HG03469 (cell line): ENCODE measurements at regions not wholly inside any gene's neighbourhood (a gene's known extent, or its start where the extent isn't known, plus 50 kb on each side); places are given as distances from the start of the nearest gene placed in this dataset.
"Not testable (repeated sequence)": the region's sequence is repeated elsewhere in the genome, so short reads cannot be mapped to it uniquely, and the experiment has no call there.

Source experiments
- ATAC-seq: cut with Tn5 transposase; IDR thresholded peaks from one replicate; pipeline ENCODE4 v1.9.1; 2021; ENCODE audit warnings: mild to moderate bottlenecking, moderate library complexity, moderate number of reproducible peaks; ENCODE audit not compliant: unreplicated experiment

DNA sequence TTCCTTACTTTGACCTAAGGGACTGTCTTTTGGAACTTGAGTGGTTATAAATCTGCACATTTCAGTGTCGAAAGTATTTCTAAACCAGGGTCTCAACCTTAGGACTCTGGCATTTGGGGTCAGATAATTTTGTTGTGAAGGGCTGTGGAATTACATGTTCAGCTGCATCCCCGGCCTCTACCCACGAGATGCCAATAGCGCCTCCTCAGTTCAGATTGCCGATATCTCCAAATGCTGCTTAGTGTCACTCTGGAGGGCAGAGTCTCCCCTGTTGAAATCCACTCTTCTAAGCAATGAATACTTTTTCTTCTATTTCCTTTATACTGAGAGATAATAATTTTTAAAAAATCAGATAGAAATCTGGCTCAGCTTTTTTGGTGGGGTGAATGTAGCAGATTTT is 379.4 kb upstream of the RGS6 start:
- no peak for ATAC-seq

DNA sequence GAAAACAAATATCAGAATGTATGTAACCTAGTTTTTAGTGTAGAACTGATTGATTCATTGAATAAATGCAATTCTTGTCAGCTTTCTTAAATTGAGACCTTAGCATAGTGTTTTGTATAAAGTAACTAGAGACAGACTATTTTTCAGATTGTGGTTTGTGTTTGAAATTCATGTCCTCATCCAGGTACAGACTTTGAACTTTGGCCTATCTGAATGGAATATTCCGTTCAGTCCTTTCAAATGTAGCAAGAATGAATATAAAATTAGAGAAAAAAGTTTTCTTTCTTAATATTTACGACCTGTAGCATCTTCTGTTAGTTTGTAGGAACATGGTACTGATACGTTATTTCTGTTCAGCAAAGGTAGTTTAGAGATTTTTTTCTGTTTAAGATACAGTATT is 378.4 kb upstream of the RGS6 start:
- ATAC-seq = no peak

DNA sequence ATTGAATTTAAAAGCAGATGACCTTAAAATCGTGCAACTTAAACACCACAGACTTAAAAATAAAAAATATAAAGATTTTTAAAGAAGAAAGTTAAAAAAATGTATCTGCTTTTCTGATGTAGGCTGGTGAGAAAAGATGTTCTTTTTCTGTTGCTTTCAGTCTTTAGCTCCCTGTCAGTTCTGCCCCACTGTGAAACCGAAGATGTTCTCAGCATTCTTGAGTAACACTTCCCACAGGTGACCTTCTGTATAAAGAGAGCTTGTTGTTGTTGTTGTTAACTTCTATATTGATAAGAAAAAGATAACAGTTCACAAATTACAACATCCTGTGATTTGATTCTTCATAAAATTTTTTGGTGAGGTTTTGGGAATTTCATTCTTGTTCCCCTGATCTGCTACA is 377.9 kb upstream of the RGS6 start:
- ATAC-seq = no peak

DNA sequence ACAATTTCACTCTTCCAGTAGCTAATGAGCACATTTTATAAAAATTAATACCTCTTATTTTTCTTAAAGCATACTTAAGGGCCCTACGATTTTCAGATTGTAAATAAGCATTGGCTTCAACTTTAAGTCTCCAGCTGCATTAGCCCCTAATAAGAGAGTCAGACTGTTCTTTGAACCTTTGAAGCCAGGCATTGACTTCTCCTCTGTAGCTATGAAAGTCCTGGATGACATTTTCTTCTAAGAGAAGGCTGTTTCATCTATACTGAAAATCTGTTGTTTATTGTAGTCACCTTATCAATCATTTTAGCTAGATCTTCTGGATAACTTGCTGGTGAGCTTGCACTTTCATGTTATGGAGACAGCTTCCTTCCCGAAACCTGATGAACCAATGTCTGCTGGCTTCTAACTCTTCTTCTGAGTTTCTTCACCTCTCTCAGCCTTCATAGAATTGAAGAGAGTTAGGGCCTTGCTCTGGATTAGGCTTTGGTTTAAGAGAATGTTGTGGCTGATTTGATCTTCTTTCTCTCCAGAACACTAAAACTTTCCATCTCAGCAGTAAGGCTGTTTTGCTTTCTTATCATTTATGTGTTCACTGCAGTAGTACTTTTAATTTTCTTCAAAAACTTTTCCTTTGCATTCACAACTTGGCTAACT is 377.1 kb upstream of the RGS6 start:
- no peak for ATAC-seq

DNA sequence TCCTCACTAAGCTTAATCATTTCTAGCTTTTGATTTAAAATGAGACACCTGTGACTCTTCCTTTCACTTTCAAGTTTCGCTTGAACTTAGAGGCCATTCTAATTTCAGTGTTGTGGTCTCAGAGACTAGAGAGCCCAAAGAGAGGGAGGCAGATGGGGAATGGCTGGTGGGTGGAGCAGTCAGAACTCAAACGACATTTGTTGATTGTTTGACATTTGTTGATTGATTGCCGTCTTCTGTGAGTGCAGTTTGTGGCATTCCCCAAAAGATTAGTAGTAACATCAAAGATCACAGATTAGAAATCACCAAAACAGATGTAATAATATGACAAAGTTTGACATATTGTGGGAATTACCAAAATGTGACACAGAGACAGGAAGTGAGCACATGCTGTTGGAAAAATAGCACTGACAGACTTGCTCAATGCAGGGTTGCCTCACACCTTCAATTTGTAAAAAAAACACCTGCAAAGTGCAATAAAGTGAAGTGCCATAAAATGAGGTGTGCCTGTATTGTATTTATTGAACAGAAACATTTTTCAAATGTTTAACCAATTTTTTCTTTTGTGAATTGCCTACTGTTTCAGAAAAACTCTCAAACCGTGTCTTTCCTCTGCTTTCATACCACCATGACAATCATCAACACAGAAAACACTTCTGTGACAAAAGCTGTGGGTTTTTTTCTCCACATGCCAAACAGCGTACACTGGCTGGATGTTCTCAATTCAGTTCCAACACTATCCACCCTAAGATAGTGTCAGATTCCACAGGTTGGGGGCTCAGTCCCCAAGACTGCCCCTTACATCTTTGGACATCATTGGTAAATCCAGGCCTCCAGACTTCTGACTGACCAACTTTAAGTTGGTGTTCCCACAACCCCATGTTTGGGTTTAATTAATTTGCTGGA is 376.3 kb upstream of the RGS6 start:
- ATAC-seq = peak; percentile 80

DNA sequence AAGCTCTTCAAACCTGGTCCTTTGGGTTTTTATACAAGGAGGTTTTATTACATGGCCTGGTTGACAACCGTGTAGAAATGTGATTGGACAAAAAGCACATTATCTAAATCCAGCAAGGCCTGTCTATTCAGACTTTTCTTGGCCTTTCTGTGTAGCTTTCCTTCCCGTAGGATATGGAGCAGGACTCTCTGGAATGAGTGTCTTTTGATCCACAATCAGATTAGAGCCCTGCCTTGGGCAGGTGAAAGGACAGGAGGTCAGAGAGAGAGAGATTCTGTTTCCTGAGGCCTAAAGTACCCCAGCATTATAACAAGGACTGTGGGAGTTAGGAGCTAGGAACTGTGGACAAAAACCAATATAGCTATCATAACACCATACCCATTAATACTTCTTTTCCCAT is 375.5 kb upstream of the RGS6 start:
- no peak for ATAC-seq

DNA sequence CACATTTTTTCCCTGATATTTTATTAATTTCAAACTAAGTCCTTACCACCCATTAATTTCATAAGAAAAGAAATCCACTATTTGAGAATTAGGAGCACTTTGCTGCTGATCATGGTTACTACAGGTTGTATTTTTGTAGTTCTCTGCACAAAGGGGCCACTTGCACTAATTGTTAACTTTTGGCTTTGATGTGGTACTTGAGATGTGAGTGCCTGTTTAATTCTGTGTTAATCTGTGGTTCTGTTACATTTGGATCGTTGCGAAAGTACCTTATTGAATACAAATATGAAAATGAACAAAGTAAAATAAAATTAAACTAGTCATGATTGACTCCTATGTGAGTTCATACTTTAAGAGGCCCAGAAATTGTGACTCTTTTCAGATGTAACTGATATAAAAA is 374.9 kb upstream of the RGS6 start:
- no peak for ATAC-seq

DNA sequence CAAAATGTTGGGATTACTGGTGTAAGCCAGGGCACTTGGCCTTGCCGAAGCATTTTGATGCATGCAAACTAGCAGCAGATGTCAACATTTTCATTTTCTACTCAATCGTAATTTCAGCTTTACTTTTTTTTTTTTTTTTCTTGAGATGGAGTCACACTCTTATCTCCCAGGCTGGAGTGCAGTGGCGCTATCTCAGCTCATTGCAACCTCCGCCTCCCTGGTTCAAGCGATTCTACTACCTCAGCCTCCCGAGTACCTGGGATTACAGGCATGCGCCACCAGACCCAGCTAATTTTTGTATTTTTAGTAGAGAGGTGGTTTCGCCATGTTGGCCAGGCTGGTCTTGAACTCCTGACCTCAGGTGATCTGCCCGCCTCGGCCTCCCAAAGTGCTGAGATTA is 373.3 kb upstream of the RGS6 start:
- ATAC-seq = not testable (repeated sequence)

DNA sequence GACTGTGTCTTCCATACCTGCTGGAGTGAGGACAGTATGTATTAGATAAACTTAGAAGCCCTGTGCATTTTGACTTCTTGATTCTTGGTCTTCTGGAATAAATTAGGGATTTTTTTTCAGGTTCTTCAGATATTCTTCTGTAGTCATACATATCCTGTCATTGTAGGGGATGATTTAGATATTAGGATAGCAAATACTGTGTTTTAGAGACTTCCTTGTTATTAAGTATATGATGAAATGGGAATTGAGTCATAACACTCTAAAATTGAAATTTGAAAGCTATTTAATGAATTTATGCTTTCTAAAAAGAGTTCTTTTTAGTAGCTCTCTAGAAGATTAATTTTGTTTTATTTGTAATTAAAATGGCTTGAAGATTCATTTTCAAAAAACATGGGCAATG is 371.5 kb upstream of the RGS6 start:
- no peak for ATAC-seq

DNA sequence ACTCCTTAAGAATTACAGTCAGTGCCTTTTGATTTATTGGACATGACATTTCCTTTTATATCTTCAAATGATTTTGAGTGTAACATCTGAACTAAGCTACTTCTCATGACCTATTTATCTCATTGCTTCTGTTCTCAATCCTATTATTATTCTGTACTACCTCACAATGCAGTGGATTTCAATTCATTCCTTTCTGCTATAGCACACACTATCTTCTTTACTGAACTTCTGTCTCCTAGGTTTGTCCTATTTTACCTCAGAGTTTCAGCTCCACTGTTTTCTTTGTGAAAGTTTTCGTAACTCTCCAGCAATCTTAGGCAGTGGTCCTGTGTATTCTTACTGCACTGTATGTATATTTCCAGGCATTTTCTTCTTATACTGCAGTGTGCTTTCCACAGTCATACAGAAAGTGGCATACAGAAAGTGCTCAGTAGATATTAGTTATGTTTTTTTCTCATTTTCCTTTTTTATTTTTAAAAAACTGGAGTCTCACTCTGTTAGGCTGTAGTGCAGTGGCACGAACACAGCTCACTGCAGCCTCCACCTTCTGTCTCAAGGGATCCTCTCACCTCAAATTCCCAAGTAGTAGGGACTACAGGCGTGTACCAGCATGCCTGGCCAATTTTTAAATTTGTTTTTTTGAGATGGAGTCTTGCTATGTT is 368.6 kb upstream of the RGS6 start:
- ATAC-seq = no peak

DNA sequence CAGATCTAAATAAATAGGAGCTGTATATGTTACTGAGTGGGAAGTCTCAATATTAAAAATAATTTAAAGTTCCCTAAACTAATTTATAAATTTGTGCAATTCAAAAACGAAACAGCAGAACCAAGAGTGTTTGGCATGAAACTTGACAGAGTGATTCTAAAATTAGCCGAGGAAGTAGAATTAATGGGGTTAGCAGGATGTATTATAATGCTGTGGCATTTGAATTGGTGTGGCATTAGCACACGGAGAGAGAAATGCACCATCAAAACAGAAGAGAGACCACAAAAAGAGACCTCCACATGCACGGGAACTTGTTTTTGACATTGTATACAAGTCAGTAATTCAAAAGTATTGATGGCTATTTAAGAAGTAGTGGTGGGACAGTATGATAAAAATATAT is 366.0 kb upstream of the RGS6 start:
- ATAC-seq = peak; percentile 40

DNA sequence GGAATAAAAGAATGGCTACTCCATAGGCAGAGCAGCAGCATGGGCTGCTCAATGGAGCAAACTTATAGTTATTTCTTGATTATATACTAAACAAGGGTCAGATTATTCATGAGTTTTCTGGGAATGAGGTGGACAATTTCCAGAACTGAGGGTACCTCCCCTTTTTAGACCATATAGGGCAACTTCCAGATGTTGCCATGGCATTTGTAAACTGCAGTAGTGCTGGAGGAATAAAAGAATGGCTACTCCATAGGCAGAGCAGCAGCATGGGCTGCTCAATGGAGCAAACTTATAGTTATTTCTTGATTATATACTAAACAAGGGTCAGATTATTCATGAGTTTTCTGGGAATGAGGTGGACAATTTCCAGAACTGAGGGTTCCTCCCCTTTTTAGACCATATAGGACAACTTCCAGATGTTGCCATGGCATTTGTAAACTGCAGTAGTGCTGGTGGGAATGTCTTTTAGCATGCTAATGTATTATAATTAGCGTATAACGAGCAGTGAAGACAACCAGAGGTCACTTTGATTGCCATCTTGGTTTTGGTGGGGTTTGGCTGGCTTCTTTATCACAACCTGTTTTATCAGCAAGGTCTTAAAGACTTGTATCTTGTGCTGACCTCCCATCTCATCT is 364.6 kb upstream of the RGS6 start:
- not testable (repeated sequence) for ATAC-seq

DNA sequence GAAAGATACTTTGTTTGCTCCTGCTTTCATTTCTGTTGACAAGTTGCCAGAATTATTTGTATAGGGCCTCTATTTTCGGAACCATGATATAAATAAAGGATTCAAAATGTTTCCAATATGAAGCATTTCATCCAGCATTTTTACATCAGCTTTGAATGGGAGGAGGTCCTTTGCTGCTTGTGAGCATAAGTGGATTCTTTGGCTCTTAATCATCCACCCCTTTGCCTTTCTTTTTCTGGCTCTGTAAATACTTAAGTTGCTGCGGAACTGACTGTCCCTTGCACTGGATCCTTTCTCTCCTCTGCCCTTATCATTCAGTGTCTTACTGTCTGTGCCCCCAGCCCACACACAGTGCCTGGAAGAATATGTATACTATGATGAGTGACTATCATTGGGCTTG is 357.3 kb upstream of the RGS6 start:
- ATAC-seq = no peak

DNA sequence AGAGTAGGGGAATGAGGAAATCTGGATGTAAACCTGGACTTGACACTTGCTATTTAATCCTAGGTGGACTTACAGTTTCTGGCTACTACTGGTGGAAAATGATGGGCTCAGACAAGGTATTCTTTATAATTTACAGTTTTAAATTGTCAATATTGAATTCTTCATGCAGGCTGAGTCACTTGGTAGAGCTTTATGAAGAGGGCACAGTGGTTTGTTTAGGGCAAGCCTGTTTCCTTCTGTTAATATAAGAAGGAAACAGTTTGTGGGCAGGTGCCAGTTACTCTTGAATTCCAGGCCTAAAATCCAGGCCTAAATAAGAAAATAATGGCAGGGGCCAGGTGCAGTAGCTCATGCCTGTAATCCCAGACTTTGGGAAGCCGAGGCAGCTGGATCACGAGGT is 355.8 kb upstream of the RGS6 start:
- no peak for ATAC-seq

DNA sequence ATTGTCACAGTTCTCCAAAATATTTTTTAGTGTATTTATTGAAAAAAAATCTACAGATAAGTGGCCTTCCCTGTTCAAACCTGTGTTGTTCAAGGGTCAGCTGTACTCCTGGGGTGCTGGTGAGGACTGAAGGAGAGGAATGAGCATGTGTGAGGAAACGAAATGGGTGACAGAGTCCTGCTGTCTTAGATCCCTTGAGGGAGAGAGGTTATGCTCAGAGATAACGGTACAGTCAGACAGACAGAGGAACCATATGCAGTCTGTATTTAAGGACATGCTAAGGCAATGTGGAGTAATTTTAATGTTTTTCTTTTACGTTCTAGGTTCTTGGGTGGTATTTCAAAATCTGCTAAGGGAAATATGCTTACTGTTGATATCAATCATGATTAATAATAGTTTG is 352.9 kb upstream of the RGS6 start:
- ATAC-seq = no peak

DNA sequence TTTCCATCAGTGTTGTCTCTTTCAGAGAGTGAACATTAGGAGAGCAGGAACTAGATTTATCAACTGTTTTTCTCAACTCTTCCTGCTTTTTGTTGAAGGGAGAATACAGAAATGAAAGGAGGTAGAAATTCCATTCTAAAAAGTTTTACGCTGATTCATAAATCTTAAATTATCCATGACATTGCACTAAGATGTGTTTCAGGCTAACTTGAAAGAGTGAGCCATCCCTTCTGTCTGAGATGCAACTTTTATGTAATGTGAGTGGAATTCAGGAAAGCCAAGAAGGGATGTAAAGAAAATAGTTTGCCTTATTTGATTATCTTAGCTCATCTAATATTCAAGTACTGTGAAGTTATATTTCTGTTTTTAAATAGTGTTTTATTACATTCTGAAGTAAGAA is 349.5 kb upstream of the RGS6 start:
- no peak for ATAC-seq

DNA sequence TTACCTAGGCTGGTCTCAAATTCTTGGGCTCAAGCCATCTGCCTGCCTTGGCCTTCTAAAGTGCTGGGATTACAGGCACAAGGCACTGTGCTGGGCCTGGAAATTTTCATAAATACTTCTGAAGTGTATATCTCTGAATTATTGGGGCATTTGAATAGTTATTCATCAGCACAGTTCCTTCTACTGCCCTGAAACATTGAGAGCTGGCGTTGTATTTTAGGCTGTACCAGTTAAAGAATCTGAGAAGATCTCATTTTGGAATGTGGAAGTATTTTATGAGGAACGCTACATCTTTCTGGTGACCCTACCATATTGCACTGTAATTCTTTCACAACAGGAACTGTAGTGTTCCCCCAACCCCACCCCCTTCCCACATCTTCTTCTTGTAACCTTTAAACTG is 349.0 kb upstream of the RGS6 start:
- ATAC-seq = no peak

DNA sequence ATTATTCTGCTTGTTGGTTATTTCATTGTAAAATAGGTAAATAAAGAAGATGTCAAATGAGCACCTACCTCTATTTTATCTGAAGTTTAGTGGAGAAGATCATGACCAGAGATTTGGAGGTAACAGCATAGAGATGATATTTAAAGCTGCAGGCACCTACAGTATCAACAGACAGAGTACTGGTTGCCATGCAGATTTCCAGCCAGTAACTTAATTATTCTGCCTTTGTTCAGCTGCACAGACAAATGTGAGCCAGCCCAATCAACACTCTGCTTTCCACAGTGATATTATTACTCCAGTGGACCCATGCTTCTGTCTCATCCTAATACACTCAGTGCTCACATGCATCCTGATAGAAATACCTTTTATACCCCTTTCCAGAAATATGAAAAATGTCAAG is 348.5 kb upstream of the RGS6 start:
- no peak for ATAC-seq

DNA sequence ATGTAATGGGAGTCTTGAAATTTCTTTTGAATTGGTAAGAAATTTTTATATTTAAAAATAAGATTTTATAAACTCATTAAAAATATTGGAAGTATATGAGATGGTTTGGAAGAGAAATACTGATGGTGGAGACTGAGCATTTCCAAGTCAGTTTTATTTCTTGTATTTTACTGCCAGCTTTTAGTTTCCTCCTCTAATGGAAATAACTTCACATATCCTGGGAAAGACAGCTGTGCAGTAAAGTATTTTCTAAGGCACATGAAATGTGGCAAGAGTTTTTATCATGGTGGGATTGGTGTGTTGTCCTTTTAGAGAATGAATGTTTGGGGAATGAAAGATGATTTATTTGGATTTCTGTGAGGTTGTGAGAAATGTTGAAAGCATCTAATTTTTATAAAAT is 346.9 kb upstream of the RGS6 start:
- no peak for ATAC-seq

DNA sequence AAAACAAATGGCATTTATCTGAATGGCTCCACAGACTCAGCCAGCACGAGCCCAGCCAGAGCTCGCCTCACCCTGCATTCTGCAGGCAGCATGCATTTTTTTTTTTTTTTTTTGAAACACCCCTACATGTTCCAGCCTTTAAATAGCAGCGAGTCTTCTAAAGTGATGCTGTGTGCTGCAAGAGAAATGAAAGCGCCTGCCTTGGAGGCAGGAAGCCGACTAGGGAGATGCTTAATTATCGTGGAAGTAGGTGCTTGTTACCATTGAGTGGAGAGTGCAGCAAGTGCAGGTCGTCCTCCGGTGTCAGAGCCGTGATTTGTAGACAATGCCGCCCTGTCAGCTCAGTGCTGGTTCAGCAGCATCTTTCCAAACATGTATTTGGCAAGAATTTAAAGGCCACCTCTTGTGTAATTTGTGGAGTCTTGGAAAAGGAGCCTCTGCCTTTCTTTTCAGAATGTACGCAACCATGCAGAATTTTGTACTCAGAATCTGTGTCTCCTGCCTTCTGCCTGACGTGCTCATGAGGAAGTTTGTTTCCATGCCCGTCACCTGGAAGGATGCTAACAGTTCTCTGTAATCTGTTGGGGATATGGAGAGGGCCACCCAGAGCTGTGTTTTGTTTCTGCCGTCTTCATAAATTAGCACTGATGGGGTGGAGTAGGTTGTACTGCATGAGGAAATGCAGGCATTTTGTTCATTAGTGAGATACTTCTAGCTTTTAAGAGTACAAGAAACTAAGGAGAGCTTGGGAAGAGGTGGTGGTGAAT is 345.9 kb upstream of the RGS6 start:
- ATAC-seq = no peak

DNA sequence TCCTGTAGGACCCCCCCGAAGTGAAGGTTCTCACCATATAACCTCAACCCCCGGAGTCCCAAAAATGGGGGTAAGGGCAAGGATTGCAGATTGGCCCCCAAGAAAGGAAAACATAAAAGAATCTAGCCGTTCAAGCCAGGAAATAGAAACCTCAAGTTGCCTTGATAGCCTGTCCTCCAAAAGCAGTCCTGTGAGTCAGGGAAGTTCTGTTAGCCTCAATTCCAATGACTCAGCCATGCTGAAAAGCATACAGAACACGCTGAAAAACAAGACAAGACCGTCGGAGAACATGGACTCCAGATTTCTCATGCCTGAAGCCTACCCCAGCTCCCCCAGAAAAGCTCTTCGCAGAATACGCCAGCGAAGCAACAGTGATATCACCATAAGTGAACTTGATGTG is 344.2 kb upstream of the RGS6 start:
- no peak for ATAC-seq
